SK-N-SH treated with all-trans-retinoic acid at 6 μM for 48 hours (cell line): ENCODE measurements at regions not wholly inside any gene's neighbourhood (a gene's known extent, or its start where the extent isn't known, plus 50 kb on each side); places are given as distances from the start of the nearest gene placed in this dataset.

ENCODE experiments used
- BACH2 ChIP-seq: fragments of 250-450 bp; sonication (Bioruptor Pico); IDR thresholded peaks from 2 replicates; pipeline ENCODE4 v1.9.0; 2021; ENCODE audit warnings: mild to moderate bottlenecking, borderline replicate concordance
- CREB5 ChIP-seq: fragments of 250-450 bp; sonication (Bioruptor Pico); IDR thresholded peaks from 2 replicates; pipeline ENCODE4 v1.5.1; 2020; ENCODE audit warnings: low read depth, mild to moderate bottlenecking, moderate library complexity
- CSRNP3 ChIP-seq: fragments of 250-450 bp; sonication (Bioruptor Pico); IDR thresholded peaks from 2 replicates; pipeline ENCODE4 v1.5.1; 2021; ENCODE audit warnings: mild to moderate bottlenecking, moderate library complexity
- ISL1 ChIP-seq: fragments of 250-450 bp; sonication (Bioruptor Pico); IDR thresholded peaks from 2 replicates; pipeline ENCODE4 v2.1.2; 2022; ENCODE audit warnings: mild to moderate bottlenecking, moderate library complexity
- RARB ChIP-seq: fragments of 250-450 bp; sonication (Bioruptor Pico); IDR thresholded peaks from 2 replicates; pipeline ENCODE4 v1.8.0; 2021; ENCODE audit warnings: mild to moderate bottlenecking, moderate library complexity
- SNAI2 ChIP-seq: fragments of 250-450 bp; sonication (Bioruptor Pico); IDR thresholded peaks from 2 replicates; pipeline ENCODE4 v1.5.0; 2020; ENCODE audit warnings: mild to moderate bottlenecking, moderate library complexity
- TOX ChIP-seq: fragments of 250-450 bp; sonication (Bioruptor Pico); IDR thresholded peaks from 2 replicates; pipeline ENCODE4 v1.8.0; 2021; ENCODE audit warnings: mild to moderate bottlenecking, moderate library complexity, borderline replicate concordance
- ZC3H10 ChIP-seq: fragments of 250-450 bp; sonication (Bioruptor Pico); IDR thresholded peaks from 2 replicates; pipeline ENCODE4 v1.5.1; 2021; ENCODE audit warnings: mild to moderate bottlenecking, moderate library complexity

- TF ChIP-seq CREB5 (CRISPR knock-in tag) (no peak), ZC3H10 (no peak), ISL1 (CRISPR knock-in tag) (no peak), TOX (no peak), RARB (no peak), BACH2 (CRISPR knock-in tag) (no peak), SNAI2 (CRISPR knock-in tag) (no peak), CSRNP3 (CRISPR knock-in tag) (no peak)
Measured at GRCh38 chr18:6465281-6465680, 50.6 kb upstream of the L3MBTL4 start.
